ENCODE measurements at regions not wholly inside any gene's neighbourhood (a gene's known extent, or its start where the extent isn't known, plus 50 kb on each side); places are given as distances from the start of the nearest gene placed in this dataset.

DNA sequence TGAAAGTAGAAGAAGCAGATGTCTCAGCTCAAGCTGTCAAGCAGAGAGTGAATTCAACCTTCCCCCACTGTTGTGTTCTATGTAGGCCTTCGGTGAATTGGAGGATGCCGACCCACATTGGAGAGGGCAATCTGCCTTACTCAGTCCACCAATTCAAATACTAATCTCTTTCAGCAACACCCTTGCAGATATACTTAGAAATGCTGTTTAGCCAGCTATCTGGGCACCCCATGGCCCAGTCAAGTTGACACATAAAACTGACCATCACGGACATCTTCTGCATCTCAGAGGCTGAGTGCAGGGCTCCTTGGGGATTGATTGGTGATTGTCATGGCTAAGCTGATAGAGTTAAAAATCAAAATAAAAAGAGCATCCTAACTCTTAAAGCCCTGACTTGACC, 58.3 kb downstream of the IRX3 start:
- TF ChIP-seq POLR2AphosphoS5 (IDR thresholded peaks at IDR 0.05; ENCODE audit: insufficient read depth, low read depth, low read length), result no peak
- no peak for TF ChIP-seq GATA2 (IDR thresholded peaks at IDR 0.05; ENCODE audit: insufficient read depth, insufficient read length, low read depth, low read length)
- TF ChIP-seq POLR2A (IDR thresholded peaks at IDR 0.05; ENCODE audit: low read depth, low read length), result no peak
- TF ChIP-seq, protein P1, sequence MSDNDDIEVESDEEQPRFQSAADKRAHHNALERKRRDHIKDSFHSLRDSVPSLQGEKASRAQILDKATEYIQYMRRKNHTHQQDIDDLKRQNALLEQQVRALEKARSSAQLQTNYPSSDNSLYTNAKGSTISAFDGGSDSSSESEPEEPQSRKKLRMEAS (IDR thresholded peaks at IDR 0.05; ENCODE audit: insufficient read depth, insufficient read length), result no peak
- H3K79me2 ChIP-seq (ENCODE audit: control insufficient read depth, insufficient read depth, low read length), result no peaks in the 10 kb centered on the region
- H2AFZ ChIP-seq (ENCODE audit: low read depth, low read length), result no peak overlapping the region
- DNase-seq (ENCODE audit: low read depth, low spot score) (no peak), FAIRE-seq (no peak)
- CTCF ChIA-PET, result no interaction called here
- POLR2A ChIA-PET, result no interaction called here
- H3K4me2 ChIP-seq (ENCODE audit: insufficient read depth, low read length), result no peak overlapping the region
- intact Hi-C loops (cut with micrococcal nuclease), result no loop called here
- no peaks in the 10 kb centered on the region for H3K9me1 ChIP-seq (replicated peaks; ENCODE audit: control insufficient read depth, extremely low read depth, insufficient read depth, low read length)
- H3K4me1 ChIP-seq (ENCODE audit: control insufficient read depth, extremely low read depth, insufficient read depth, low read length), result no peaks in the 10 kb centered on the region
- H3K9ac ChIP-seq (replicated peaks; ENCODE audit: extremely low read depth, insufficient read depth, low read length), result no peak overlapping the region
- no peaks in the 10 kb centered on the region for H3K36me3 ChIP-seq (ENCODE audit: control insufficient read depth in 2 of 2, extremely low read depth in 1 of 2, insufficient read depth in 2 of 2, low read length in 2 of 2)
- H4K20me1 ChIP-seq (replicated peaks; ENCODE audit: control insufficient read depth, extremely low read depth, insufficient read depth, low read length), result no peaks in the 10 kb centered on the region
- H3K27ac ChIP-seq (ENCODE audit: insufficient read depth, low read depth, low read length), result no peak overlapping the region
- dilution Hi-C loops (cut with MboI; ENCODE audit: extremely low pct_ligation_motif_present, low sequenced_read_pairs), result no loop called here
- H3K4me3 ChIP-seq (replicated peaks in 1 of 3; ENCODE audit: insufficient read depth in 1 of 3, low read depth in 1 of 3, low read length in 3 of 3), result no peak overlapping the region
- no TSS peak for BruUV-seq (replicated peaks)
- no peaks in the 10 kb centered on the region for H3K27me3 ChIP-seq (ENCODE audit: control insufficient read depth in 2 of 2, insufficient read depth in 2 of 2, low read length in 2 of 2)
- H3K9me3 ChIP-seq (replicated peaks; ENCODE audit: control insufficient read depth, insufficient read depth, low read length), result no peaks in the 10 kb centered on the region

DNA sequence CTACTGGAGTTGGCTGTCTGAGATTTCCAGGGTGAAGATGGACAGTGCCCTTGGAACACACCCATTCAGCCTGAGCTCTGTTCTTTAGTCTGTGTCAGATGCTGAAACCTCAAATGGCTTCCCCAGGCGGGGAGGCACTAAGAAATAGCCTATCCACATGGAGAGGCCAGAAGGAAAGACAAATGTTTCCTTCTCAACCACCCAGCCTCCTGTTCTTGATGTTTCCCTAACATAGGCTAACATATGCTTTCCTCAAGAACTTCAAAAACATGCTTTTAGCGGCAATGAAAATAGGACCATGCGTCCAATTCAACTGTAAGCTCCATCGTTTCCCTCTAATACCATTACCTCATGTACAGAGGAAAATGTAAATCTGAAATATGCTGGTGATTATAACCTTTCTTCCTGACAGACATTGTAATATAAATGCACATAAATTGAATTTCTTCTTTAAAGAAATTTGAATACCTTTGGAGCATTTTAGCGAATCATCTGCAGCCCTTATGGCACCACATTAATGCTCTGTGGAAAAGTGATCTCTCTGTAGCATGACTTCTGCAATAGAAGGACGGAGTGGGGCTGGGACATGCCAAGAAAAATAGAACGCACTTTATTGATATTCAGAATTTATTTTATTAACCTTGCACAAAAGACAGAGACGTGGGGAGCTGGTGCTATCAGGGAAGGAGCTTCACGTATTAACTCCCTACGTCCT, 60.1 kb downstream of the IRX3 start:
- Histone ChIP-seq H3K4me3 (replicated peaks in 1 of 3; ENCODE audit: insufficient read depth in 1 of 3, low read depth in 1 of 3, low read length in 3 of 3) (no peak overlapping the region), H3K36me3 (ENCODE audit: control insufficient read depth in 2 of 2, extremely low read depth in 1 of 2, insufficient read depth in 2 of 2, low read length in 2 of 2) (no peaks in the 10 kb centered on the region), H2AFZ (ENCODE audit: low read depth, low read length) (no peak overlapping the region), H3K9ac (replicated peaks; ENCODE audit: extremely low read depth, insufficient read depth, low read length) (no peak overlapping the region), H3K4me2 (ENCODE audit: insufficient read depth, low read length) (no peak overlapping the region), H3K9me3 (replicated peaks; ENCODE audit: control insufficient read depth, insufficient read depth, low read length) (no peaks in the 10 kb centered on the region), H3K27ac (ENCODE audit: insufficient read depth, low read depth, low read length) (no peak overlapping the region), H3K4me1 (ENCODE audit: control insufficient read depth, extremely low read depth, insufficient read depth, low read length) (no peaks in the 10 kb centered on the region), H3K27me3 (ENCODE audit: control insufficient read depth in 2 of 2, insufficient read depth in 2 of 2, low read length in 2 of 2) (no peaks in the 10 kb centered on the region), H3K9me1 (replicated peaks; ENCODE audit: control insufficient read depth, extremely low read depth, insufficient read depth, low read length) (no peaks in the 10 kb centered on the region), H3K79me2 (ENCODE audit: control insufficient read depth, insufficient read depth, low read length) (no peaks in the 10 kb centered on the region), H4K20me1 (replicated peaks; ENCODE audit: control insufficient read depth, extremely low read depth, insufficient read depth, low read length) (no peaks in the 10 kb centered on the region)
- TF ChIP-seq GATA2 (IDR thresholded peaks at IDR 0.05; ENCODE audit: insufficient read depth, insufficient read length, low read depth, low read length) (no peak), MYC (IDR thresholded peaks at IDR 0.05; ENCODE audit: low read depth, low read length) (no peak), POLR2AphosphoS5 (IDR thresholded peaks at IDR 0.05; ENCODE audit: insufficient read depth, low read depth, low read length) (no peak), FOS (IDR thresholded peaks at IDR 0.05; ENCODE audit: borderline replicate concordance, insufficient read depth, low read length) (no peak), EZH2 (IDR thresholded peaks at IDR 0.05; ENCODE audit: borderline replicate concordance, low read depth, low read length, severe bottlenecking) (no peak), POLR2A (IDR thresholded peaks at IDR 0.05; ENCODE audit: low read depth, low read length) (no peak), JUN (IDR thresholded peaks at IDR 0.05; ENCODE audit: borderline replicate concordance, insufficient read depth, insufficient read length, low read depth) (no peak)
- TF ChIP-seq, protein P1 (IDR thresholded peaks at IDR 0.05; ENCODE audit: insufficient read depth, insufficient read length), result no peak
- TF ChIP-seq, protein P2, sequence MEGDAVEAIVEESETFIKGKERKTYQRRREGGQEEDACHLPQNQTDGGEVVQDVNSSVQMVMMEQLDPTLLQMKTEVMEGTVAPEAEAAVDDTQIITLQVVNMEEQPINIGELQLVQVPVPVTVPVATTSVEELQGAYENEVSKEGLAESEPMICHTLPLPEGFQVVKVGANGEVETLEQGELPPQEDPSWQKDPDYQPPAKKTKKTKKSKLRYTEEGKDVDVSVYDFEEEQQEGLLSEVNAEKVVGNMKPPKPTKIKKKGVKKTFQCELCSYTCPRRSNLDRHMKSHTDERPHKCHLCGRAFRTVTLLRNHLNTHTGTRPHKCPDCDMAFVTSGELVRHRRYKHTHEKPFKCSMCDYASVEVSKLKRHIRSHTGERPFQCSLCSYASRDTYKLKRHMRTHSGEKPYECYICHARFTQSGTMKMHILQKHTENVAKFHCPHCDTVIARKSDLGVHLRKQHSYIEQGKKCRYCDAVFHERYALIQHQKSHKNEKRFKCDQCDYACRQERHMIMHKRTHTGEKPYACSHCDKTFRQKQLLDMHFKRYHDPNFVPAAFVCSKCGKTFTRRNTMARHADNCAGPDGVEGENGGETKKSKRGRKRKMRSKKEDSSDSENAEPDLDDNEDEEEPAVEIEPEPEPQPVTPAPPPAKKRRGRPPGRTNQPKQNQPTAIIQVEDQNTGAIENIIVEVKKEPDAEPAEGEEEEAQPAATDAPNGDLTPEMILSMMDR (IDR thresholded peaks at IDR 0.05; ENCODE audit: extremely low read depth in 1 of 2, insufficient read depth in 1 of 2, low read depth in 1 of 2, low read length in 2 of 2), result no peak
- FAIRE-seq, result no peak
- dilution Hi-C loops (cut with MboI; ENCODE audit: extremely low pct_ligation_motif_present, low sequenced_read_pairs), result no loop called here
- DNase-seq (ENCODE audit: low read depth, low spot score), result no peak
- intact Hi-C loops (cut with micrococcal nuclease), result no loop called here
- BruUV-seq (replicated peaks), result no TSS peak
- POLR2A ChIA-PET, result no interaction called here
- CTCF ChIA-PET, result no interaction called here

Measured in endothelial cell of umbilical vein (primary cell).